Kasumi-1 (cell line): ENCODE measurements at regions not wholly inside any gene's neighbourhood (a gene's known extent, or its start where the extent isn't known, plus 50 kb on each side); places are given as distances from the start of the nearest gene placed in this dataset.
"Not testable (repeated sequence)": the region's sequence is repeated elsewhere in the genome, so short reads cannot be mapped to it uniquely, and the experiment has no call there.

Source experiments
- DNase-seq, 2 experiments: peaks; one replicate each; lab custom pipeline; 2025; lab: John Stamatoyannopoulos, UW

DNA sequence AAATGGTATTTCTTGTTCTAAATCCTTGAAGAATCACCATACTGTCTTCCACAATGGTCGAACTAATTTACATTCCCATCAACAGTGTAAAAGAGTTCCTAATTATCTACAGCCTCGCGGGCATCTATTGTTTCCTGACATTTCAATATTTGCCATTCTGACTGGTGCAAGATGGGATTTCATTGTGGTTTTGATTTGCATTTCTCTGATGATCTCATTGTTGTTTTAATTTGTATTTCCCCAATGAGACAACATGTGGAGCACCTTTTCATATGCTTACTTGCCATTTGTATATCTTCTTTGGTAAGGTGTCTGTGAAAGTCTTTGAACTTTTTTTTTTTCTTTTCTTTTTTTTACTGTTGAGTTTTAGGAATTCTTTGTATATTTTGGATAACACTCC is 473.6 kb downstream of the KCTD16 start:
- no peak for DNase-seq

- no peak for DNase-seq
Measured at GRCh38 chr5:144638787-144639186, 468.1 kb downstream of the KCTD16 start.

GRCh38 chr5:144634138-144634537 is 463.5 kb downstream of the KCTD16 start:
- no peak for DNase-seq

DNA sequence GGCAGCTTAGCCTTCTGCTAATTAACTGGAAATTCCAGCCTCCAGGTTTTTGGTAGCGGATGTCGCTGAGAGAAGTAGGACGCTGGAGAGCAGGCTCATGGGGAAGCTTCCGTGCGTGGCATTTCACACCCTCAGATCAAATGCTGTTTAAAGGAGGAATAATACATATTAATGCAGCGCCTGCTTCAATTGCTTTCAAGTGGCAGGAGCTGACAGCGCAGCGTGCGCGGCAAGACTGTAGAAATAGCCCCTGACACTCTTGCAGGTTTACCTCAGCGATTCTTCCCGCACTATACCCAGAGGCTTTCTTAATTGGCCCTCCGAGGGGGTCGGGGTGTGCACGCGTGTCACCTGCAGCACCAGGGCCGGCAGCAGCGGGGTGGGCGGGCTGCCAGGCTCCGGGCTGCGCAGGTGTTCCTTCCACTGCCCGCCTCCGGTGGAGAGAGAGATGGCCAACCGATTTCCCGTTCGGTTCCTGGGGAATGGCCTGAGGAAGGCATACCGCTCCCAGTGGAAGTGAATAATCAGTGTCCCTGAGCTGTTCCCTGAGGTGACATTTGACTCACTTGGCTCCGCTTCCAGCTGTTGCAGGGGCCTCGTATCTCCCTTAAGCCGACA is 427.9 kb downstream of the KCTD16 start:
- no peak for DNase-seq

GRCh38 chr5:144596517-144596916 is 425.8 kb downstream of the KCTD16 start:
- DNase-seq = no peak

DNA sequence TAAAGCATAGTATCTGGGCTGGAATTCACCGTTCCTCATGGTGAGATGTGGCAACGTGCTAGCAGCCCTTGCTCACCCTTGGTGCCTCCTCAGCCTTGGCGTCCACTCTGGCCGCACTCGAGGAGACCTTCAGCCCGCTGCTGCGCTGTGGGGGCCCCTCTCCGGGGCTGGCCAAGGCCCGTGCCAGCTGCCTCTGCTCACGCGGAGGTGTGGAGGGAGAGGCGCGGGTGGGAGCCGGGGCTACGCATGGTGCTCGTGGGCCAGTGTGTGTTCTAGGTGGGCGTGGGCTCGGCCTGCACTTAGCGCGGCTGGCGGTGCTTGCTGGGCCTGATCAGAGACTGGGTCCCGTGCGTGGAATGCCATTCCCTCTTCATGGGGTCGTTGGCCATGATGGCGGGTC is 424.2 kb downstream of the KCTD16 start:
- DNase-seq = no peak

DNA sequence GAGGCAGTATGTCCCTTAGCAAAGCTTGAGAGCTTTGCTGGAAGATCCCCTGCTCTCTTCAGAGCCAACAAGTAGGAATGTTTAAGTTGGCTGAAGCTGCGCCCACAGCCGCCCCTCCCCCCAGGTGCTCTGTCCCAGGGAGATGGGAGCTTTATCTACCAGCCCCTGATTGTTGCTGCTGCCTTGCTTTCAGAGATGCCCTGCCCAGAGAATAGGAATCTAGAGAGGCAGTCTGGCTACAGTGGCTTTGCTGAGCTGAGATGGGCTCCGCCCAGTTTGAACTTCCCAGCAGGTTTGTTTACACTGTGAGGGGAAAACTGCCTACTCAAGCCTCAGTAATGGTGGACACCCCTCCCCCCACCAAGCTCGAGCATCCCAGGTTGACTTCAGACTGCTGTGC is 423.6 kb downstream of the KCTD16 start:
- DNase-seq = not testable (repeated sequence)

- no peak for DNase-seq
Measured at GRCh38 chr5:144585681-144586080, 415.0 kb downstream of the KCTD16 start.

- DNase-seq = no peak
Measured at GRCh38 chr5:144583541-144584449, 413.1 kb downstream of the KCTD16 start.

GRCh38 chr5:144582066-144582465 is 411.4 kb downstream of the KCTD16 start:
- DNase-seq = no peak

- DNase-seq = no peak
Measured at GRCh38 chr5:144581044-144581443, 410.4 kb downstream of the KCTD16 start.

- DNase-seq = no peak
Measured at GRCh38 chr5:144577676-144578075, 407.0 kb downstream of the KCTD16 start.

DNA sequence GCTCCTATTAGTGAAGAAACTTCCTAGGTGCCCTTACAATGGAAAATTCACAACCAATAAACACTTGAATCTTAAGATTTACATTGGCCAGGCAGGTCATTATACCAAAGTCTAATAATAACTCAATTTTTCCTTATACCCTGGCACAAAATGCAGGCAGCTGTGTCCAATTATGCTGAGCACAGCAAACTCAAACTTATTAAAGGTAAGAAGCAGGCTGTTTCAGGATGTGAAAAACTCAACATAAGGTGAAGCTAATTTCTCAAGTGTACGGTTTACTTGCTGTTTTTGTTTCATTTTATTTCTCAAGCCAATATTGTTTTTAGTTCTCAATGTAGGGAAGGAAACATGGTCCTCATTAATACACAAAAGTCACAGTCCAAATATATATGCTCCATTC is 405.1 kb downstream of the KCTD16 start:
- no peak for DNase-seq

GRCh38 chr5:144567421-144567780 is 396.7 kb downstream of the KCTD16 start:
- no peak for DNase-seq

GRCh38 chr5:144566747-144567420 is 396.2 kb downstream of the KCTD16 start:
- no peak for DNase-seq

GRCh38 chr5:144549580-144549979 is 378.9 kb downstream of the KCTD16 start:
- no peak for DNase-seq

- no peak for DNase-seq
Measured at GRCh38 chr5:144548936-144549335, 378.3 kb downstream of the KCTD16 start.

DNA sequence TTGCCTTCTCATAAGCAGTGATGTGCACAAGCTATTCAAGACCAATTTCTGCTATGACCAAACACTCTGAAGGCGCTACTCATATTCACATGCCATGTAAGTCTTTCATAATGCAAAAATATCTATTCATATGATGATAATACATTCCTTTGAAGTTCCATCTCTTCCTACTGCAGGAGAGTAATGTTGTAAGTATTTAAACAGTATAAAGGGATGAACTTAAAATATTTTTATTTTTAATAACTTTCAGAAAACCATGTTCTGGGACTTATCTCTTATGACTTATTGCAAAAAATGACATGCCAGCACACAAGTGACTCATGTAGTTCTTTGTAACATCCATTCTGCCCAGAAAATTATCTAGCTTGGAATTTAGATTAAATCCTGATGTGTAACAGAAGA is 376.4 kb downstream of the KCTD16 start:
- no peak for DNase-seq

- DNase-seq = no peak
Measured at GRCh38 chr5:144538845-144539244, 368.2 kb downstream of the KCTD16 start.
